Pulmonary artery endothelial cell (primary cell): ENCODE measurements at regions not wholly inside any gene's neighbourhood (a gene's known extent, or its start where the extent isn't known, plus 50 kb on each side); places are given as distances from the start of the nearest gene placed in this dataset.

Experiments
- DNase-seq: peaks from one replicate; pipeline ENCODE4 v3.0.0-alpha.2; 2011; ENCODE audit warnings: low read depth, low spot score

- DNase-seq = no peak
Observed at GRCh38 chr1:54497338-54497737, 50.7 kb upstream of the ACOT11 start.

DNA sequence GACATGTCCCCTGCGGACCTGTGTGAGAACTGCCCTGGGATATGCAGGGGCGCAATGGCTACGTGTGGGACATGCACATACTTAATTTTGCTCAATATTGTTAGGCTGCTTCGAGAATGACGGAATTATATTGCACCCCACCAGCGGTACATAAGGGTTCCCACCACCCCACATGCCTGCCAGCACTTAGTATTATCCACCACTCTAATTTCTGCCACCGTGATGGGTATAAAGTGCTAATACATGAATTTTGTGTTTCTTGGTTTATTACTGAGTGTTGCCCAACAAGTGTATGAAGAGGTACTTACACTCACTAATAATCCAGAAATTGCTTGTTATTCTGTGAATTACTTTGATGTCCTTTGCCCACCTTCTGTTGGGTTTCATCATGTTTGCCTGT lies 52.1 kb upstream of the ACOT11 start:
- DNase-seq = no peak

DNA sequence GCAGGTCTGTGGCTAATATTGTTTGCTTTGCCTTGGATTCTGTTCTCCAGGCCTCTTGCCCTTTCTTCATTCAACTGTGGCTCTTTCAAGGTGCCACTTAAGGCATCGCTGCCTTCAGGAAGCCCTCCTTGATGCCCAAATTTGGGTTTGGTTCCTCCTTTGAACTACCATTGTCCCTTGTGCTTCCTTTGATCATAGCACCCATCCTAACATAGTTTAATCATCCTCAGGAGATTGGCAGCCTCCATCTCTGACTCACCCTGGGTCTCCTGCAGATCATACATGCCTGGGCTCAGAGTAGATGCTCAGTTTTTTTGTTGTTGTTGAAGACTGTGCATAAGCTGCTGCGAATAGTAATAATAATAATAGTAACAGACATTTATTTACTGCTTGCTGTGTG lies 54.4 kb upstream of the ACOT11 start:
- no peak for DNase-seq

GRCh38 chr1:54490361-54491248 lies 57.4 kb upstream of the ACOT11 start:
- DNase-seq = no peak

DNA sequence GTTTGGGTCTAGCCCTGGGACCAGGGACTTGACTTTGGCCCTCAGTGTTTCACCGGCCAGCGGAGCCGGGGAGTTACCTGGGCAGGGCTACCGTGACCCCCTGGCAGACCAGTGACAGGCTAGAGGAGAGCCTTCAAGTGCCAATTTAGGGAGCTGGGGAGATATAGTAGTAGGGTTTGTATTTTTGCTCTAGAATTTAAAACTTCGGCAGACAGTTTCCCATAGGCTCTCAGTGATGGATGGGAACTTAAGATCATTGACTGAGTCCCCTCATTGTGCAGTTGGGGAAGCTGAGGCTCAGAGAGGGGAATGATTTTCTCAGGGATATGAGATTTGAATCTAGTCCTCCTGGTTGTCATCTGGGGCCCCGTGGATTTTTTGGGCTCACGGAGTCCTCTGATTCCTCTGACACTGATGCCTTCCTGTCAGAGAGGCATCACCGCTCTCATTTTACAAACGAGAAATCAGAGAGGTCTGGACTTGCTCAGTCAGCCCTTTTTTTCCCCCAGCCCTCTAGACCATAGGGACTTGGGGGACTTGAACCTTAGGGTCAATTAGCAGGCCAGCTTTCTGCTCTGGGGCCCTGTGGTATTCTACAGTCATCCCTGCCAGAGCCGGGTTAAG lies 58.3 kb upstream of the ACOT11 start:
- no peak for DNase-seq

GRCh38 chr1:54488779-54489626 lies 59.0 kb upstream of the ACOT11 start:
- peak; percentile 13 for DNase-seq

GRCh38 chr1:54488065-54488750 lies 59.8 kb upstream of the ACOT11 start:
- peak; percentile 35 for DNase-seq

DNA sequence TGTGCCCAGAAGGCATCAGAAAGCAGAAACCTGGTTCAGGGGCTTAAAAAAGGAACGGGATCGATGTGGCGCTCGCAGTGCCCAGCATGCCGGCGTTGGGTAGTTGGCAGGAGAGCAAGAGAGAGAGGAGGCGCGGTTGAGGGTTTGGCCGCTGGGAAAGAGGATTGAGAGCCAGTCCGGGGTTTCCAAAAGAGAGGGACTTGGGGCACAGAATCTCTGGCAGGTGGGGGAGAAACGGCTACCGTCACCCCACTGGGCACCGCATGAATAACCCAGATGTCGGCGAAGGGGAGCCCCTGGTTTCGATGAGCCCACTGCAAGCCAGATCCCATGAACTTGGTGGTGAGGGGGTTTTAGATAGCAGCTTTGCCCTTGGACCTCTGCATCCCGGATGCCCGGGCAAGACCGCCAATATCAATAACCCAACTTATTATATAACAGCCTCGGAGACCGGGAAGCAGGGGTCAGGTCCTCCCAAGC lies 60.4 kb upstream of the ACOT11 start:
- DNase-seq = no peak

- DNase-seq = no peak
Observed at GRCh38 chr1:54486907-54487306, 61.1 kb upstream of the ACOT11 start.

DNA sequence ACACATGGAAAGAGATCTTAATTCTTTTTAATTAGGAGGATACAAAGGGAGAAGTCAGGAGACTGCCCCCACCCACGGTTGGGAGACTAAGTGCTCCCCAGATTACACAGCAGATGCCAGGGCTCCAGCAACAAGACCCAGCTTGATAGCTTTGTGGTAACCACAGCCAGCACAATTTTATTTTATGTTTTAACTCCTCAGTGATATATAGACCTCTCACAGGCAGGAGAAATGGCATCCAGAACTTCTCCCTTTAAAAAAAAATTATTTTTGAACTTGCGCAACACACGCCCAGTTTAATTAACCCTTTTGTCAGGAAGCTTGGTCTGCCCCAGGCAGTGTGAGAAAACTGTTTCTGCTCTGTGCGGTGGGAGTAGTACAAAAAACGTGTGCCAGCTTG lies 62.6 kb upstream of the ACOT11 start:
- no peak for DNase-seq

DNA sequence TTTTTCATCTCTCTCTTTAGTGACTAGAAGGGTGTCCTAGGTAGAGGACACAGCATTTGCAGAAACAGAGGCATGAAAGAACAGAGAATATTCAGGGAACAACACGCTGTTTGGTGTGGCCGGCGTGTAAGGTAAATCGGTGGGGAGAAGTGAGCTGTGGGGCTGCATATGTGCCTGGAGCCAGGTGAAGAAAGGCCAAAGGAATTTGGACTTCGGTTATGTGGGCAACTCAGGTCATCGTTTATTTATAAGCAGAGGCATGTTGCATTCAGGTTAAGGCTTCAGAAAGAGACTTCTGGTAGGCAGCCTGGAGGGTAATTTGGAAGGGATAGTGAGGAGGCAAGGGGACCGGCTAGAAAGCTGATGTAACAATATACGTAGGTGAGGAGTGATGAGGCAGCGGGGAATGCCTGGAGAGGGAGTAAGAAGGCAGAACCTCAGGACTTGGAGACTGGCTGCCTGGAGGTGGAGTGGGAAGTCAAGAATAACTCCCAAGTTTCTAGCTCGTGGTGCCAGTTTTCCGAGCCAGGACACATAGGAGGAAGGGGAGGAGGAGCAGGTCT lies 64.1 kb upstream of the ACOT11 start:
- no peak for DNase-seq

GRCh38 chr1:54481201-54481884 lies 66.7 kb upstream of the ACOT11 start:
- no peak for DNase-seq

DNA sequence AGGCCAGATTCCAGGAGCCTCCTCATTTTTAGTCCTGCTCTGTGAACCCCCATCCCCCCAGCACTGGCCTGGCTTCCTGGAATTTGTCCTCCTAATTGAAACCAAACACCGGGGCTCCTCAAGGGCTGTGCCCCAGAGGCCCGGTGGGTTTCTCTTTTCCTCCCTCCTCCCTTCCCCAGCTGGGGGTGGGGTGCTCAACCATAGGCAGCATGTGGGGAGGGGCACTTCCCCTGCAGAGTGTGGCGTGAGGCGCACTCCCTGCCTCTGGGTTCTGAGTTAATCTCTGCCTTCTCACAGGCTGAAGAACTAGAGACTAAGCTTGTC lies 67.5 kb upstream of the ACOT11 start:
- no peak for DNase-seq

DNA sequence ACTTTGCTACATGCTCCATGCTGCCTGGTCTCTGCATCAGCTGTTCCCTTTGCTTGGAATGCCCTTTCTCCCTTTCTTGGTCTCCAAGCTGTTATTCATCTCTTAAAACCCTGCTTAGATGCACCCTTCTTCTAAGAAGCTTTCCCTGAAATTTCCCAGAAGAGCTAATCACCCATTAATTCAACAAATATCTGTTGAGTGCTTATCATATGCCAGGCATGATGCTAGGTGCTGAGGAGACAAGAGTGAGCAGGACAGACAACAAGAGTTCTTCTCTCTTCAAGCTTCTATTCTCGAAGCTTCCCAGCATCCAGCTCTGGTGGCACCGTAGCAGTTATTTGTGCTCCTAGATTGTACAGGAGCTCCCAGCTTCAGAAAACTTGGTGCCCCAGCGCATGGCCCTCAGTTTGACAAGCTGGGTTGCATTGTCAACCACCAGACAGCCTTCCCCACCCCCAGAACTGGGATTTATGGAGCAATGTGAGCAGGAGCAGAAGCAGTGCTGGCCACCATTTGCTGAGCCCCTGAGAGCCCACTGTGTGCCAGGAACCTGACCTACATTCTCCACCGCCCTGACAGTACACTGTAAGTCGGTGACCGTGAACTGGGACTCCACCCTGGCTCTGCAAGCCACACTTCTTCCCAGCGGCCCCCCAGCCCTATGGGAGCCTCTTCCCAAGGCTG lies 68.0 kb upstream of the ACOT11 start:
- DNase-seq = no peak

- no peak for DNase-seq
Observed at GRCh38 chr1:54479251-54479650, 68.8 kb upstream of the ACOT11 start.

- no peak for DNase-seq
Observed at GRCh38 chr1:54477153-54477561, 70.9 kb upstream of the ACOT11 start.

GRCh38 chr1:54476530-54477109 lies 70.4 kb upstream of the SSBP3 start:
- DNase-seq = no peak

DNA sequence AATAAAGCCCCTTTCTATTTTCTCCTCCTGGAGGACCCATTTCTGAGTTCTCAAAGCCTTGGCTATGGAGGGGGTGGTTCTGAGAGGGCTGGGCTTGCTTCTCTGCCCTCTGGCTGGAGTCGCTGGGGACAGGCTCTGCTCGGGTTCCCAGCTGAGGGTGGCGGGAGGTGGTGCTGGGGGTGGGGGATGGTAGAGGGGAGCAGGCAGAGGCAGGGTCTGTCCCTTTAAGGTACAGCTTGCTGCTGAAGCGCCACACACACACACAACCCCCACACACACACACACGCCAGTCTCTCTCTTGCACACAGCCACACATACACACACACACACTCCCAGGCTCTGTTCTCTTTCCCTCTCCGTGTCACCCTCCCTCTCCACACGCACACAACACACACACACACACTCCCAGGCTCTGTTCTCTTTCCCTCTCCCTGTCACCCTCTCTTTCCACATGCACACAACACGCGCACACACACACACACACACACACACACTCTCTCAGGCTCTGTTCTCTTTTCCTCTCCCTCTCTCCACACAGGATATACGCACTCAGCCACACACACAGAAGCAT lies 69.8 kb upstream of the SSBP3 start:
- no peak for DNase-seq

- no peak for DNase-seq
Observed at GRCh38 chr1:54475357-54475881, 69.2 kb upstream of the SSBP3 start.
